HPDE6-E6E7 (cell line): ENCODE measurements at regions not wholly inside any gene's neighbourhood (a gene's known extent, or its start where the extent isn't known, plus 50 kb on each side); places are given as distances from the start of the nearest gene placed in this dataset.

Experiments used
- DNase-seq: peaks from one replicate; pipeline ENCODE4 v3.0.0; 2011; ENCODE audit warnings: missing footprints; ENCODE audit errors: extremely low spot score

DNA sequence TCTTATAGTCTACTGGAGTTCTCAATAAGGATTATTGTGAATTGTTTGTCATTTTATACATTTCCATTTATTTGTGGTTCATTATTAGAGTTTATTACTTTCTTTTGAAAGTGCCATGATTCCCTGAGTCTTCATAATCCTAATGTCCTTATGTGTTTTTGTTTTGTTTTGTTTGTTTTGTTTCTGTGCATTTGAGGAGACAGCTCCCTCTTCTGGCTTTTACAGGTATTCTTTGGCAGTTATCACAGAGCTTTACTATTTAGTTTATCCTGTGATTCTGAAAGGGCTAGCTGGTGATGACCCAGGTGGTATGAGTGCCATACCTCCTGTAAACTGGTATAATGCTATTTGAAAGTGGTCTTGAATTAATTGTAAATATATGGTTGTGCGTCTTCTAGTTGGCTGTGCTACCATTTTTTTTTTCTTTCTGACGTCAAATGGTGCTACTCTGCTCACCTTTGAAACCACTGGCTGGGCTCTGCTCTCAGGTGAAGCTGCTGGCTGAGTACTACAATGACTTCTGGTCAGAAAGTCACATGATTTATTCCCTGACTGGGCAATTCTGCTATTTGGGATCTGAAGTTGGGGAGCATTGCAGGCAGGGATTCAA, 751.2 kb downstream of the JRKL start:
- no peak for DNase-seq

- DNase-seq, result no peak
These were observed 753.6 kb downstream of the JRKL start for GRCh38 chr11:97143463-97143862.

- no peak for DNase-seq
These were observed 759.9 kb downstream of the JRKL start for GRCh38 chr11:97149741-97150140.

- DNase-seq, result no peak
These were observed 767.5 kb downstream of the JRKL start for GRCh38 chr11:97157221-97157740.

DNA sequence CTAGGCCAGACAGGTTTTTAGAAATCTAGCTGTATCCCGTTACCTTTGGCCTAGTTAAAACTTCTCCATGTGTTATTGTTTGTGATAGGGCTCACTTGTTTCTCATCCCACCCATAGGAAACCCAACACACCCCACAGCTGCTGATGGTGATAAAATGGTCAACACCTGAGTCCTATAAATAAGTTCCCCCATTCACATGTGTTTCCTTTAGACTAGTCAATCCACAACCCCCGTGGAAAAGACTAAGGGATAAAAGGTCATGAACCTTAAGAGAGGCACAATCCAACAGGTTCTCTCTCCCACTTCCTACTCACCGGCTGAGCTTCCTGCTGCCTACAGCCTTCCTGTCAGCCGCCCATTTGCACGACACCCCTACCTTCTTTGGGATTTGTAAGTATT, 768.4 kb downstream of the JRKL start:
- no peak for DNase-seq

GRCh38 chr11:97163631-97164191, 773.9 kb downstream of the JRKL start:
- no peak for DNase-seq

GRCh38 chr11:97201743-97202612, 812.2 kb downstream of the JRKL start:
- no peak for DNase-seq

GRCh38 chr11:97202613-97203292, 812.9 kb downstream of the JRKL start:
- DNase-seq, result no peak

GRCh38 chr11:97218011-97218410, 828.2 kb downstream of the JRKL start:
- no peak for DNase-seq

- no peak for DNase-seq
These were observed 833.8 kb downstream of the JRKL start for GRCh38 chr11:97223647-97224046.

DNA sequence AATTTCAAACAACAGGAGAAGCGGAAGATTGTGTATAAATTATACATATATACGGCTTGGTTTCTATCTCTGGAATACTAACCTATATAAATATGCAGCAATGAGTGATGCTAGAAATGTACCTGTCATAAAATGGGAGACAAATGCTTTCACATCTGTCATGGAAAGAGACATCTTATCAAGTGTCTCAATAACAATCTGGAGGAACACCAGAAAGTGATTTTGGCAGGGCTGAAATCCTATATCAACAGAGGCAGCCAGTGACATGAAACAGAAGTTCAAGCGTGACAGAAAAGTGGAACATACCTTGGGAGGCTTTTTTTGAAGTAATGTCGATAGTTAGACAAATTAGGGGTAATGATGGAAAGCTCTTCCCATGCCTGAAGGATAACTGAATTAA, 834.6 kb downstream of the JRKL start:
- no peak for DNase-seq

DNA sequence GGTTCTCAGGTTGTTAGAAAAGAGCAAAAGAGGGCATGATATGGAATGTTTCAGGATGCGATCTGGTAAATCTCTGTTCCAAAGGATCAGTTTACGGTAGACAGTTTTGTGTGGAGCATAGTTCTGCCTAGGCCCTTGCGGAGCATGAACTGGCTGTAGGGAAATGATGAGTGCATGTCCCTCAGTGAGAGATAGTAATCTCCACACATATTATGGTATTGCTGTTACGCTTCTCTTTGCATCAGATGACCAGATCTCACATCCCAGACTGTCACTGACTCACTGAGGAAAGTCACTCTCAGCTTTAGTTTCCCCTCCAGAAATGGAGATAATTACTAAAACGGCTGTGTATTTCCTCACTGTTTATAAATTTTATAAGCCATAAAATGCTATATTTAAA, 836.0 kb downstream of the JRKL start:
- DNase-seq, result no peak

GRCh38 chr11:97229936-97230335, 840.1 kb downstream of the JRKL start:
- DNase-seq, result no peak

DNA sequence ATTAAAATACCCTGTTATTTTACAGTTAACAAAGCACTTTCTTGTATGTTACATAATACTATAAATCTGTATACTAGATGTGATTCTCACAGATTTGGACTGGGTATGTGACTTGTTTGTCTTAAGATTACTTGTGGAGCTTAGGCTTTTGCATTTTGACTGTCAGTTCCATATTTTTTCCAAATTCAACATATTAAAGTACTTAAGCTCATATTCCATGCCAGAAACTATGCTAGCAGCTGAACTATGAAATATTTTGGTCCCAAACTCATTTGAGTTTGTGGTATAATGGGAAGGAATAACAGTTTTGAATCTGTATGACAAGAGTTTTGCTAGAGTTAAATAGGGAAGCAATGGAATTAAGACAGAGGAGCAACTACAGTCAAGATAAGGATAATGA, 841.4 kb downstream of the JRKL start:
- DNase-seq, result no peak

DNA sequence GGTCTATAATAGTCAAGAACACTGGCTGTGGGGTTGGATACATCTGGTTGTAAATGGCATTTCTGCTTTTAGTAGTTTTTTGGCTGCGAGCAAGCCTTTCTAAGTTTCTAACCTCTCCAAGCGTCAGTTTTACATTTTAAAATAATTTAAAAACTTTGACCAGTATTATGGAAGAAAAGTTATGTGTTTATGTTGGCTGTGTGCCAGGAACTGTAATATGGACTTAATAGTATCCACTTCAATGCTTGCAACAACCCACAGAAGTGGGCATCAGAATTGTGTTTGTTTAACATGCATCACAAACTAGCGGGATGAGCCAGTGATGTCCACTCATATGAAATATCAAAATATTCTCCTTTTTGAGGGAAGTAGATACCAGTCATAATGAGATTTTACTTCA, 844.2 kb downstream of the JRKL start:
- no peak for DNase-seq

- no peak for DNase-seq
These were observed 847.3 kb downstream of the JRKL start for GRCh38 chr11:97237151-97237550.

- DNase-seq, result no peak
These were observed 857.8 kb downstream of the JRKL start for GRCh38 chr11:97247601-97248000.

DNA sequence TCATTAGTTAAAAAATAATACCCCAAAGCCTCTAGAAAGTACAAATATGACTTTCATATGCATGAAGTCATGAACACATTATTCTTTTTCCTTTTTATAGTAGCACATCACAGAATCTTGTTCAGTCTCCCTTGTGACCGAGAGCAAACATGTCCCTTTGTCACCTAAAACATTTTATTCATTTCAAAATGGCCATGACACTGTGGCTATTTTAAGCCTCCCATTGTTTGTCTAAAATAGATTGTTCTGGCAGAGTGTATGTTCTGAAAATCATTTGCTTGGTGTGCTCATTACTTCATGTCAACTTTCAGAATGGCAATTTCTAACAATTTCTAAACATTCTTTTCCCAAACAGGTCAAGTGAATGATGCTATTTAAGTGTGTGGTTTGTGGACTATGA, 865.0 kb downstream of the JRKL start:
- no peak for DNase-seq

DNA sequence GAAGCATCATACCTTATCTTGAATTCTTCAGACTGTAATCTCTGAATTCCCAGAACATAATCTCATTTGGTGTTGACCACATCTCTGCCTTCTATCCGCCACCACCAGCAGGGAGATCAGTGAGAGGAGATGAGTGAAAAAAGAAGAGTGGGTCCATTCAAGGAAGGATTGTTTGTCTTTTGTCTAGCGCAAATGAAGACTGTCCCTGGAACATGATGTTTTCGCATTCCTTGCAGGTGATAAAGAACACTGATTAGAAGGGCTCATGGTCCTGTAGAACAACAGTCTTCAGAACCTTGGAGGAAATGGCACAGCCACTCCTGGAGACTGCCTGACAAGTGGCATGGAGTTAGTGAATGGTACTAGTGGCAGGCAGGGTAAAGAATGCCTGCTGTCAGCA, 869.6 kb downstream of the JRKL start:
- no peak for DNase-seq

DNA sequence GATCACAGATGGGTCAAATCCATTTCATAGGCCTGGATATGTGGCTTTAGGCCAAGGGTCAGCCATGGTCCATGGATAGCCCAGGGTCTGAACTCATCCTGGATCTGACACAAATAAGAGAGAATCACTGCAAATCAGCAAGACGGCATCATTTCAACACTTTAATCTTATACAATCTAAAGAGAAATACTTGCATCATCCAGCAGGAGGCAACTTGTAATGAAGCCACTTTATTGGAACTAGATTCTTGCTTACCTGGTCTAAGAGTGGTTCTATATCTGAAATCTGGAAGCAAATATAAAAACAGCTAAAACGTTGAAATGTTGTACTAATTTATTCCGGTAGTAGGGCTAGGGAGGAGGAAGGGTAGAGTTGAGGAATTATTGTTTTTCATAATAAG, 870.1 kb downstream of the JRKL start:
- DNase-seq, result no peak

DNA sequence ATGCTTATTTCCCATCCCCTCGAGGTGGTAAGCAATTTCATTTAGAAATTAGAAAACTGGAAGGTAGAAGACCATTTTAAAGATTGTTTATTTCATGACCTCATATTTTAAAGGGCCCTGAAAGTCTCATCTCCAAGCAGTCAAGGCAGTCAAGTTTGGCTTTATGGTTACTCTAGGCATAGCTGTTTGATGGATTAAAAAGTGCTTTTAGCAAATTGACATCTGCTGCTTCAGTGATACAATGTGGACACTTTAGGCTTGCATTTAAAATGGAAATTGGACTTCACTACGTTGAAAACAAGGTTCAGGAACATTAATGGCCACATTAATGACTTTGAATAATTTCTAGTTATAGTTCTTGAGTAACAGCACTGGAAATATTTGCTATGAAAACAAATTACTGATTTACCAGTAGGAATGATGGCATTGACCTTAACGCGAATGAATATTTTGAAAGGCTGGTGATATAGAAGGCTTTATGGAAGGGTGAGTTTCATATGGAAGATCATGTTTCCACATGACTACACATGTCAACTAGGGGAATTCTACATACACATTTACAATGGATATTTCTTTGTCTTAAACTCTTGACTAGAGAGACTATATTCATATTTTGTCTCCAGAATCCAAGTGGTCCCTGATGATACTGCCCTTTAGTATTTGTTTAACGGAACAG, 873.5 kb downstream of the JRKL start:
- DNase-seq, result no peak

GRCh38 chr11:97269527-97269926, 879.7 kb downstream of the JRKL start:
- DNase-seq, result peak; percentile 26
